Muscle layer of colon (tissue), 2 donors: ENCODE measurements at regions not wholly inside any gene's neighbourhood (a gene's known extent, or its start where the extent isn't known, plus 50 kb on each side); places are given as distances from the start of the nearest gene placed in this dataset.

ENCODE experiments used
- H3K27ac ChIP-seq: one replicate; pipeline ENCODE4 v1.7.0; 2013; ENCODE audit warnings: low read depth, mild to moderate bottlenecking, low read length, moderate library complexity
- H3K27me3 ChIP-seq, 2 donors: one replicate each; pipeline ENCODE4 v1.7.0; 2013; ENCODE audit warnings: low read length in 2 of 2, mild to moderate bottlenecking in 2 of 2; ENCODE audit not compliant: insufficient read depth in 2 of 2, control insufficient read depth in 1 of 2
- H3K36me3 ChIP-seq: one replicate; pipeline ENCODE4 v1.7.0; 2013; ENCODE audit warnings: mild to moderate bottlenecking, low read length; ENCODE audit not compliant: insufficient read depth
- H3K4me1 ChIP-seq: one replicate; pipeline ENCODE4 v1.7.0; 2013; ENCODE audit warnings: mild to moderate bottlenecking, low read length; ENCODE audit not compliant: insufficient read depth
- H3K4me3 ChIP-seq, 2 donors: one replicate each; pipeline ENCODE4 v1.7.0; 2013; ENCODE audit warnings: low read length in 2 of 2, low read depth in 1 of 2, mild to moderate bottlenecking in 1 of 2, moderate library complexity in 1 of 2
- H3K9ac ChIP-seq: one replicate; pipeline ENCODE4 v1.7.0; 2013; ENCODE audit warnings: low read length
- H3K9me3 ChIP-seq: one replicate; pipeline ENCODE4 v1.7.0; 2013; ENCODE audit warnings: mild to moderate bottlenecking, low read length
- donor health status: abdominal sarcoma.
- donor health status: Adenocarcinoma of cecum.

GRCh38 chr1:181155339-181155738 is 66.8 kb downstream of the IER5 start:
- Histone ChIP-seq H3K27ac (no peak overlapping the region), H3K36me3 (no peaks in the 10 kb centered on the region), H3K27me3 (no peaks in the 10 kb centered on the region), H3K4me1 (peaks cover 31% of the 10 kb centered on the region), H3K4me3 (no peak overlapping the region), H3K9ac (no peak overlapping the region), H3K9me3 (no peaks in the 10 kb centered on the region)

- no peaks in the 10 kb centered on the region for H3K36me3 ChIP-seq
- no peak overlapping the region for H3K4me3 ChIP-seq
- H3K27me3 ChIP-seq: no peaks in the 10 kb centered on the region
- H3K27ac ChIP-seq: no peak overlapping the region
- H3K9ac ChIP-seq: no peak overlapping the region
- H3K4me1 ChIP-seq: peaks cover 17% of the 10 kb centered on the region
- H3K9me3 ChIP-seq: no peaks in the 10 kb centered on the region
Observed at GRCh38 chr1:181159451-181160140, 71.1 kb downstream of the IER5 start.

GRCh38 chr1:181160322-181160721 is 71.8 kb downstream of the IER5 start:
- no peak overlapping the region for H3K4me3 ChIP-seq
- H3K4me1 ChIP-seq: peaks cover 17% of the 10 kb centered on the region
- H3K27me3 ChIP-seq: no peaks in the 10 kb centered on the region
- H3K9me3 ChIP-seq: no peaks in the 10 kb centered on the region
- no peak overlapping the region for H3K9ac ChIP-seq
- no peaks in the 10 kb centered on the region for H3K36me3 ChIP-seq
- no peak overlapping the region for H3K27ac ChIP-seq

- Histone ChIP-seq H3K9ac (no peak overlapping the region), H3K9me3 (no peaks in the 10 kb centered on the region), H3K4me1 (peaks cover 17% of the 10 kb centered on the region), H3K27ac (no peak overlapping the region), H3K36me3 (no peaks in the 10 kb centered on the region), H3K4me3 (no peak overlapping the region), H3K27me3 (no peaks in the 10 kb centered on the region)
Observed at GRCh38 chr1:181160998-181161870, 72.7 kb downstream of the IER5 start.

- Histone ChIP-seq H3K9me3 (no peaks in the 10 kb centered on the region), H3K4me3 (no peak overlapping the region), H3K27ac (no peak overlapping the region)
Observed at GRCh38 chr1:181163662-181164061, 75.2 kb downstream of the IER5 start.

GRCh38 chr1:181166377-181167196 is 78.1 kb downstream of the IER5 start:
- H3K4me1 ChIP-seq: no peaks in the 10 kb centered on the region
- H3K9ac ChIP-seq: no peak overlapping the region
- peak overlapping the region in 1 of 2 donors; percentile 15 for H3K4me3 ChIP-seq
- H3K27ac ChIP-seq: no peak overlapping the region
- no peaks in the 10 kb centered on the region for H3K9me3 ChIP-seq
- H3K27me3 ChIP-seq: no peaks in the 10 kb centered on the region
- H3K36me3 ChIP-seq: no peaks in the 10 kb centered on the region

More at GRCh38 chr1:181163662-181164061, 75.2 kb downstream of the IER5 start:
- H3K27me3 ChIP-seq: no peaks in the 10 kb centered on the region
- H3K36me3 ChIP-seq: no peaks in the 10 kb centered on the region
- peaks cover 17% of the 10 kb centered on the region for H3K4me1 ChIP-seq
- no peak overlapping the region for H3K9ac ChIP-seq

GRCh38 chr1:181169281-181169865 is 80.9 kb downstream of the IER5 start:
- Histone ChIP-seq H3K9me3 (no peaks in the 10 kb centered on the region), H3K9ac (no peak overlapping the region), H3K27ac (no peak overlapping the region), H3K4me3 (no peak overlapping the region), H3K36me3 (no peaks in the 10 kb centered on the region), H3K4me1 (no peaks in the 10 kb centered on the region), H3K27me3 (no peaks in the 10 kb centered on the region)

GRCh38 chr1:181170194-181170593 is 81.7 kb downstream of the IER5 start:
- H3K27me3 ChIP-seq: no peaks in the 10 kb centered on the region
- H3K27ac ChIP-seq: no peak overlapping the region
- H3K9ac ChIP-seq: no peak overlapping the region
- no peaks in the 10 kb centered on the region for H3K4me1 ChIP-seq
- no peak overlapping the region for H3K4me3 ChIP-seq
- no peaks in the 10 kb centered on the region for H3K9me3 ChIP-seq
- H3K36me3 ChIP-seq: no peaks in the 10 kb centered on the region

GRCh38 chr1:181172082-181172481 is 83.6 kb downstream of the IER5 start:
- Histone ChIP-seq H3K27ac (no peak overlapping the region), H3K4me3 (no peak overlapping the region), H3K9ac (no peak overlapping the region)

GRCh38 chr1:181173761-181174447 is 85.4 kb downstream of the IER5 start:
- H3K36me3 ChIP-seq: no peaks in the 10 kb centered on the region
- no peaks in the 10 kb centered on the region for H3K9me3 ChIP-seq
- no peak overlapping the region for H3K4me3 ChIP-seq
- H3K27ac ChIP-seq: no peak overlapping the region
- no peaks in the 10 kb centered on the region for H3K27me3 ChIP-seq
- no peak overlapping the region for H3K9ac ChIP-seq
- H3K4me1 ChIP-seq: no peaks in the 10 kb centered on the region

More at GRCh38 chr1:181172082-181172481, 83.6 kb downstream of the IER5 start:
- Histone ChIP-seq H3K27me3 (no peaks in the 10 kb centered on the region), H3K36me3 (no peaks in the 10 kb centered on the region), H3K9me3 (no peaks in the 10 kb centered on the region), H3K4me1 (no peaks in the 10 kb centered on the region)
